Panc1 (cell line): ENCODE measurements at regions not wholly inside any gene's neighbourhood (a gene's known extent, or its start where the extent isn't known, plus 50 kb on each side); places are given as distances from the start of the nearest gene placed in this dataset.
A peak's percentile ranks its signal among the peaks of the same experiment; 100 is the strongest.
"Not testable (repeated sequence)": the region's sequence is repeated elsewhere in the genome, so short reads cannot be mapped to it uniquely, and the experiment has no call there.

Experiments used
- ATAC-seq: fragments of 200-7000 bp; cut with Tn5 transposase; 2 replicates; pipeline ENCODE4 v1.9.1; 2020; ENCODE audit warnings: mild to moderate bottlenecking, moderate library complexity
- BruUV-seq: library from RNA; stranded (reverse); fragments of 400-500 nt; replicated peaks from 2 replicates; lab custom pipeline; 2021; lab: Mats Ljungman, UMichigan
- CTCF ChIA-PET: fragments of 300-600 bp; sonication (Branson Sonifier 250); formaldehyde crosslinking; loops from one replicate; lab custom pipeline; 2022; ENCODE audit warnings: antibody characterized with exemption; lab: Charles Lee
- POLR2A ChIA-PET: fragments of 300-600 bp; sonication (Branson Sonifier 250); formaldehyde crosslinking; loops from one replicate; lab custom pipeline; 2022; ENCODE audit warnings: antibody characterized with exemption; lab: Charles Lee
- DNase-seq: peaks from one replicate; pipeline ENCODE4 v3.0.0-alpha.2; 2010; ENCODE audit warnings: low read depth, low spot score
- H3K27ac ChIP-seq: 2 replicates; pipeline ENCODE4 v1.5.1; 2011; ENCODE audit warnings: mild to moderate bottlenecking, low read length, inconsistent platforms
- H3K27me3 ChIP-seq: fragments of 200-500 bp; sonication (Bioruptor generic); 2 replicates; pipeline ENCODE4 v1.6.0; 2014; ENCODE audit warnings: low read length, inconsistent platforms; ENCODE audit not compliant: control insufficient read depth, insufficient read depth
- H3K36me3 ChIP-seq: fragments of 200-500 bp; sonication (Bioruptor generic); 2 replicates; pipeline ENCODE4 v1.5.1; 2014; ENCODE audit warnings: inconsistent platforms, mild to moderate bottlenecking, low read length, moderate library complexity; ENCODE audit not compliant: control insufficient read depth, insufficient read depth
- H3K4me1 ChIP-seq: 2 replicates; pipeline ENCODE4 v1.5.1; 2011; ENCODE audit warnings: inconsistent platforms, mild to moderate bottlenecking, low read length, moderate library complexity; ENCODE audit not compliant: control insufficient read depth, insufficient read depth
- H3K4me3 ChIP-seq, 2 experiments: 2 replicates each; pipeline ENCODE4 v1.5.1; 2011 to 2012; ENCODE audit warnings: low read depth in 2 of 2, low read length in 2 of 2, mild to moderate bottlenecking in 2 of 2, inconsistent platforms in 1 of 2, moderate library complexity in 1 of 2
- H3K9me3 ChIP-seq: fragments of 200-500 bp; sonication (Bioruptor generic); 2 replicates; pipeline ENCODE4 v1.5.1; 2014; ENCODE audit warnings: low read depth, mild to moderate bottlenecking, inconsistent platforms, low read length, moderate library complexity; ENCODE audit not compliant: control insufficient read depth, insufficient read depth
- POLR2AphosphoS5 ChIP-seq: IDR thresholded peaks from 2 replicates; pipeline ENCODE4 v1.6.1; 2012; ENCODE audit warnings: mild to moderate bottlenecking, low read depth, low read length, moderate library complexity
- SIN3A ChIP-seq: IDR thresholded peaks from 2 replicates; pipeline ENCODE4 v1.6.1; 2012; ENCODE audit warnings: low read depth, mild to moderate bottlenecking, low read length, moderate library complexity, borderline replicate concordance; ENCODE audit not compliant: insufficient read depth
- TCF7L2 ChIP-seq: IDR thresholded peaks from 2 replicates; pipeline ENCODE4 v1.6.1; 2011; ENCODE audit warnings: mild to moderate bottlenecking, low read depth, low read length, inconsistent platforms
- in situ Hi-C: cut with HindIII; loops from 2 replicates; pipeline ENCODE4 v1.10.0; 2016; ENCODE audit warnings: low sequenced_read_pairs, low pct_unique_long_range_greater_than_20kb
- intact Hi-C: fragments of 100-400 bp; cut with micrococcal nuclease; formaldehyde crosslinking; loops from one replicate; pipeline ENCODE4 v1.10.0; 2022; ENCODE audit not compliant: unreplicated experiment
- TF ChIP-seq, protein P1 (sequence below), 2 experiments: IDR thresholded peaks; 2 replicates each; pipeline ENCODE4 v1.6.1; 2011 to 2012; ENCODE audit warnings: low read depth in 2 of 2, control low read depth in 1 of 2, low read length in 1 of 2, mild to moderate bottlenecking in 1 of 2, moderate library complexity in 1 of 2; ENCODE audit not compliant: insufficient read depth in 1 of 2
- TF ChIP-seq, protein P2 (sequence below): fragments of 450-650 bp; IDR thresholded peaks from 2 replicates; pipeline ENCODE4 v1.5.1; 2017; ENCODE audit warnings: mild to moderate bottlenecking

DNA sequence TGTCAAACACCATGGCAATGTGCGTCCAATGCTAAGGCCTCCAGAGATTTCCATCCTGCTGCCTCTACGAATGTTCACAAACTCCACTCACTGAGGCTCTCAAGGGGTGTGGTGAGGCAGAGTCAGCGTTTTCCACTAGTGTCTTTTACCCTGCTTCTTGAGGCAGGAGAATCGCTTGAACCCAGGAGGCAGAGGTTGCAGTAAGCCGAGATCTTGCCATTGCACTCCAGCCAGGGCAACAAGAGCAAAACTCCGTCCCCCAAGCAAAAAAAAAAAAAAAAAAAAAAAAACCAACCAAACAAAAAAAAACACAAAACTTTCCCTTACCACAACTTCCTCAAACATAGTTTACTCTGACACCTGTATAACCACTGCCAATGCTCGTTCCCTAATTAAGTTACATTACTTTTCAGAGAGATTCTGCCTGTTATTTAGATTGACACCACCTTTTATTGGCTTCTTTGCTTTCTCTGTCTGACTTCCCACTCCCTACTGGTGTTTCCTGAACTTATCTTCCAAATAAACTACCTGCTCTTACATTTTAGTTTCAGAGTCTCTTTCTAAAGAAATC is 102.1 kb upstream of the ZNF746 start:
- ChIA-PET POLR2A (no interaction called here), CTCF (interaction anchor here (0.7 kb wide), 1 partner anchor 290 kb away, joined by 3 read pairs; no protein-coding TSS in a partner anchor)
- intact Hi-C loops (no loop called here), in situ Hi-C loops (no loop called here)
- no peak overlapping the region for H3K27ac ChIP-seq
- H3K9me3 ChIP-seq: no peaks in the 10 kb centered on the region
- no TSS peak for BruUV-seq
- H3K4me1 ChIP-seq: no peaks in the 10 kb centered on the region
- no peak for DNase-seq
- no peak overlapping the region for H3K4me3 ChIP-seq
- TF ChIP-seq, protein P1, sequence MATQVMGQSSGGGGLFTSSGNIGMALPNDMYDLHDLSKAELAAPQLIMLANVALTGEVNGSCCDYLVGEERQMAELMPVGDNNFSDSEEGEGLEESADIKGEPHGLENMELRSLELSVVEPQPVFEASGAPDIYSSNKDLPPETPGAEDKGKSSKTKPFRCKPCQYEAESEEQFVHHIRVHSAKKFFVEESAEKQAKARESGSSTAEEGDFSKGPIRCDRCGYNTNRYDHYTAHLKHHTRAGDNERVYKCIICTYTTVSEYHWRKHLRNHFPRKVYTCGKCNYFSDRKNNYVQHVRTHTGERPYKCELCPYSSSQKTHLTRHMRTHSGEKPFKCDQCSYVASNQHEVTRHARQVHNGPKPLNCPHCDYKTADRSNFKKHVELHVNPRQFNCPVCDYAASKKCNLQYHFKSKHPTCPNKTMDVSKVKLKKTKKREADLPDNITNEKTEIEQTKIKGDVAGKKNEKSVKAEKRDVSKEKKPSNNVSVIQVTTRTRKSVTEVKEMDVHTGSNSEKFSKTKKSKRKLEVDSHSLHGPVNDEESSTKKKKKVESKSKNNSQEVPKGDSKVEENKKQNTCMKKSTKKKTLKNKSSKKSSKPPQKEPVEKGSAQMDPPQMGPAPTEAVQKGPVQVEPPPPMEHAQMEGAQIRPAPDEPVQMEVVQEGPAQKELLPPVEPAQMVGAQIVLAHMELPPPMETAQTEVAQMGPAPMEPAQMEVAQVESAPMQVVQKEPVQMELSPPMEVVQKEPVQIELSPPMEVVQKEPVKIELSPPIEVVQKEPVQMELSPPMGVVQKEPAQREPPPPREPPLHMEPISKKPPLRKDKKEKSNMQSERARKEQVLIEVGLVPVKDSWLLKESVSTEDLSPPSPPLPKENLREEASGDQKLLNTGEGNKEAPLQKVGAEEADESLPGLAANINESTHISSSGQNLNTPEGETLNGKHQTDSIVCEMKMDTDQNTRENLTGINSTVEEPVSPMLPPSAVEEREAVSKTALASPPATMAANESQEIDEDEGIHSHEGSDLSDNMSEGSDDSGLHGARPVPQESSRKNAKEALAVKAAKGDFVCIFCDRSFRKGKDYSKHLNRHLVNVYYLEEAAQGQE (IDR thresholded peaks at IDR 0.05; ENCODE audit: insufficient read depth in 1 of 2, low read depth in 2 of 2, low read length in 1 of 2): no peak
- TF ChIP-seq POLR2AphosphoS5: no peak
- TF ChIP-seq SIN3A: no peak
- TF ChIP-seq TCF7L2: no peak
- no peaks in the 10 kb centered on the region for H3K27me3 ChIP-seq
- no peak for ATAC-seq
- H3K36me3 ChIP-seq: no peaks in the 10 kb centered on the region; the same call in 1 of the 2 replicates

DNA sequence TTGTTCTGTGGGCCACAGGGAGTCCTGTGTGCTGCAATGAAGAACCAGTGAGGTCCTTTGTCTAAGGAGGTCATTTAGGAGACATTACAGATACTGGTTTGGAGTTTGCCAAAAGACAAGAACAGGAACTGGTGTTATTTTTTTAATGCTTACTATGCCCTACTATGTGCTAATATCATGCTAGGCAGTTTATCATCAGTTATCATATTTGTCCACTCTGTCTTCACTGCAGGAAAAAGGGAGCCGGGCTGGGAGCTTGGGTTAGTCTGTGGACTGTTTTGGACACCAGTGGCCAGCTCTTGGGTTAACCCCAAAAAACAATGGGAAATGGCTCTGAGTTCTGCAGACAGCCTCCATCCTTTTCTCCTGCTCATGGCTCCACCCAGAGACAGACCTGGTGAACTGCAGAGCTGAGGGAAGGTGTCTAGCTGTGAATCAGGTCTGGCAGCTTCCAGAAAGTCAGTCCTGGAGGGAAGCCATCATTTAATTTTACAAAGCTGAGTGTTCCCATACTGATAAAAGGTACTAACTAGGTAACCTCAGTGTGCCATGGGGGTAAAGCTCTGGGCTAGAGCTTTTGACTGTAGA is 101.2 kb upstream of the ZNF746 start:
- Histone ChIP-seq H3K9me3 (no peaks in the 10 kb centered on the region), H3K4me1 (no peaks in the 10 kb centered on the region), H3K27me3 (no peaks in the 10 kb centered on the region), H3K36me3 (no peaks in the 10 kb centered on the region; the same call in 1 of the 2 replicates), H3K27ac (no peak overlapping the region), H3K4me3 (no peak overlapping the region)
- ATAC-seq: peak; percentile 81
- in situ Hi-C loops (no loop called here), intact Hi-C loops (no loop called here)
- TF ChIP-seq, protein P2, sequence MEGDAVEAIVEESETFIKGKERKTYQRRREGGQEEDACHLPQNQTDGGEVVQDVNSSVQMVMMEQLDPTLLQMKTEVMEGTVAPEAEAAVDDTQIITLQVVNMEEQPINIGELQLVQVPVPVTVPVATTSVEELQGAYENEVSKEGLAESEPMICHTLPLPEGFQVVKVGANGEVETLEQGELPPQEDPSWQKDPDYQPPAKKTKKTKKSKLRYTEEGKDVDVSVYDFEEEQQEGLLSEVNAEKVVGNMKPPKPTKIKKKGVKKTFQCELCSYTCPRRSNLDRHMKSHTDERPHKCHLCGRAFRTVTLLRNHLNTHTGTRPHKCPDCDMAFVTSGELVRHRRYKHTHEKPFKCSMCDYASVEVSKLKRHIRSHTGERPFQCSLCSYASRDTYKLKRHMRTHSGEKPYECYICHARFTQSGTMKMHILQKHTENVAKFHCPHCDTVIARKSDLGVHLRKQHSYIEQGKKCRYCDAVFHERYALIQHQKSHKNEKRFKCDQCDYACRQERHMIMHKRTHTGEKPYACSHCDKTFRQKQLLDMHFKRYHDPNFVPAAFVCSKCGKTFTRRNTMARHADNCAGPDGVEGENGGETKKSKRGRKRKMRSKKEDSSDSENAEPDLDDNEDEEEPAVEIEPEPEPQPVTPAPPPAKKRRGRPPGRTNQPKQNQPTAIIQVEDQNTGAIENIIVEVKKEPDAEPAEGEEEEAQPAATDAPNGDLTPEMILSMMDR: peak; percentile 66
- TF ChIP-seq, protein P1 (IDR thresholded peaks at IDR 0.05; ENCODE audit: insufficient read depth in 1 of 2, low read depth in 2 of 2, low read length in 1 of 2): no peak
- ChIA-PET POLR2A (no interaction called here), CTCF (interaction anchor here (0.7 kb wide), 1 partner anchor 289 kb away, joined by 3 read pairs; no protein-coding TSS in a partner anchor)
- DNase-seq: peak; percentile 18
- no TSS peak for BruUV-seq

DNA sequence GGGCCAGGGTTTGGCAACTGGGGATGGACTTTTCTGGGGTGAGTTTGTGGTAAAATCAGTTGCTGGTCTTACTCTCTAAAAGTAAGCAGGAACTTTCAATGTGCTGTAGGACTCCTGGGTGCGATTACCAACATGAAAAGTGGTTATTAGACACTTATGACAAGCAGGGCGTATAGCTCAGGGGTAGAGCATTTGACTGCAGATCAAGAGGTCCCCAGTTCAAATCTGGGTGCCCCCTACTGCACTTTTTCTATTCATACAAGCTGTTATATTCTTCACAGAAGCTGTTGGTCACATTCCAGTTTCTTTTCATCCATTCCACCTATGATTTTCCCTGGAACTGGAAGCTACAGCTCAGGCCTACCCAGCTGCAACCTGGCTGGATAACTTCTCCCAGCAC is 100.2 kb upstream of the ZNF746 start:
- DNase-seq, POLR2A ChIA-PET, H3K4me1 ChIP-seq, BruUV-seq, CTCF ChIA-PET, H3K9me3 ChIP-seq, H3K27me3 ChIP-seq, intact Hi-C loops, H3K4me3 ChIP-seq, H3K36me3 ChIP-seq, in situ Hi-C loops, ATAC-seq, H3K27ac ChIP-seq: not testable (repeated sequence)
